ENCODE measurements at regions not wholly inside any gene's neighbourhood (a gene's known extent, or its start where the extent isn't known, plus 50 kb on each side); places are given as distances from the start of the nearest gene placed in this dataset.

DNA sequence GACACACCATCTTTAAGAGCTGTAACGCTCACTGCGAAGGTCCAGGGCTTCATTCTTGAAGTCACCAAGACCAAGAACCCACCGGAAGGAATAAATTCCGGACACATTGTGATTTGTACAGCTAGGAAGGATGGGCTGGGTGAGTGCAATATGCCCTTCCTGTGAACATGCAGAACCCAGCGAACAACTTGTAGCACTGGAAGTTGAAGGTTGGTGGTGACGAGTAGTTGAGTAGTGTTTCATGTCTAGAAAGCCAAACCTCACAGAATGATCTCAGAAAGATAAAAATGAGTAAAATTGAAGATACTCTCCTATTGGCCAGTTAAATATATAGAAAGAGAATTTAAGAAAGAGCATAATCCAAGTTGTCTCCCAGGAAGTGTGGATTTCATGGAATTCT, 462.2 kb upstream of the CFAP20DC start (continued):
- no peak for TF ChIP-seq JUNB (IDR thresholded peaks at IDR 0.05; ENCODE audit: unreplicated experiment)
- TF ChIP-seq EZH2phosphoT487 (IDR thresholded peaks at IDR 0.05; ENCODE audit: unreplicated experiment), result no peak
- no peak for TF ChIP-seq ZNF331 (CRISPR knock-in tag; IDR thresholded peaks at IDR 0.05; ENCODE audit: low read depth)
- TF ChIP-seq NANOG (IDR thresholded peaks at IDR 0.05; ENCODE audit: borderline replicate concordance), result no peak
- no peak for TF ChIP-seq POLR2AphosphoS5 (IDR thresholded peaks at IDR 0.05; ENCODE audit: low read depth)
- no peak for TF ChIP-seq CREB1 (CRISPR knock-in tag; IDR thresholded peaks at IDR 0.05; ENCODE audit: low read depth)
- no peak for TF ChIP-seq EZH2 (IDR thresholded peaks at IDR 0.05; ENCODE audit: low read depth, unreplicated experiment)
- TF ChIP-seq, protein P1, sequence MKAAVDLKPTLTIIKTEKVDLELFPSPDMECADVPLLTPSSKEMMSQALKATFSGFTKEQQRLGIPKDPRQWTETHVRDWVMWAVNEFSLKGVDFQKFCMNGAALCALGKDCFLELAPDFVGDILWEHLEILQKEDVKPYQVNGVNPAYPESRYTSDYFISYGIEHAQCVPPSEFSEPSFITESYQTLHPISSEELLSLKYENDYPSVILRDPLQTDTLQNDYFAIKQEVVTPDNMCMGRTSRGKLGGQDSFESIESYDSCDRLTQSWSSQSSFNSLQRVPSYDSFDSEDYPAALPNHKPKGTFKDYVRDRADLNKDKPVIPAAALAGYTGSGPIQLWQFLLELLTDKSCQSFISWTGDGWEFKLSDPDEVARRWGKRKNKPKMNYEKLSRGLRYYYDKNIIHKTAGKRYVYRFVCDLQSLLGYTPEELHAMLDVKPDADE (IDR thresholded peaks at IDR 0.05), result no peak

DNA sequence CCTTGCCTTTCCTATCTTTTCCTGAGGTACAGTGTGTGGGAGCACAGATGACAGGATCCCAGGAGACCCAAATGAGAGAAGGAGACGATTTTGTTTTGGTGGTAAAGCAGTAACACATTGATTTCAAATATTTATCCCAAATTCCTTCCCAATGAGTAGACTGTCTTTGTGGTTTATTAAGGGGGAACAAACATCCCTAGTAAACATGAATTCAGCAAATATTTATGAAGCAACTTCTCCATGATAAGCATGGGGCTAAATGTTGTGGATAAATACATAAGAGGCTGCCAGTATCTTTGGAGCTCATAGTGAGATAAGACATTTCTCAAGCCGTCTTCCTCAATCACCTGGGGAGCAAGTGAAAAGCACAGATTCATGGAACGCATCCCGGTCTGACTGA, 460.8 kb upstream of the CFAP20DC start:
- no peak overlapping the region for H3K4me2 ChIP-seq
- H3K27me3 ChIP-seq (ENCODE audit: insufficient read depth), result no peaks in the 10 kb centered on the region
- no peaks in the 10 kb centered on the region for H3K79me2 ChIP-seq (replicated peaks; ENCODE audit: insufficient read depth)
- no peak for DNase-seq (ENCODE audit: low spot score)
- peaks cover 13% of the 10 kb centered on the region; the same call in 2 of the 3 replicates for H3K4me1 Mint-ChIP-seq
- no peak overlapping the region for H3K27ac Mint-ChIP-seq
- ATAC-seq, result no peak
- no peaks in the 10 kb centered on the region for H3K9me3 Mint-ChIP-seq
- H3K4me3 ChIP-seq, result no peak overlapping the region
- no peak overlapping the region for H3K4me3 Mint-ChIP-seq
- peaks cover 5% of the 10 kb centered on the region; the same call in 1 of the 2 replicates for H3K4me1 ChIP-seq (ENCODE audit: insufficient read depth)
- H3K36me3 Mint-ChIP-seq (ENCODE audit: low read depth), result no peaks in the 10 kb centered on the region
- H3F3A ChIP-seq (replicated peaks; ENCODE audit: low read depth), result no peaks in the 10 kb centered on the region
- TF ChIP-seq POLR2AphosphoS5 (IDR thresholded peaks at IDR 0.05; ENCODE audit: low read depth) (no peak), EZH2phosphoT487 (IDR thresholded peaks at IDR 0.05; ENCODE audit: unreplicated experiment) (no peak), ZNF331 (CRISPR knock-in tag; IDR thresholded peaks at IDR 0.05; ENCODE audit: low read depth) (no peak), CREB1 (CRISPR knock-in tag; IDR thresholded peaks at IDR 0.05; ENCODE audit: low read depth) (no peak), EZH2 (IDR thresholded peaks at IDR 0.05; ENCODE audit: low read depth, unreplicated experiment) (no peak), NANOG (IDR thresholded peaks at IDR 0.05; ENCODE audit: borderline replicate concordance) (no peak)
- TF ChIP-seq, protein P2, sequence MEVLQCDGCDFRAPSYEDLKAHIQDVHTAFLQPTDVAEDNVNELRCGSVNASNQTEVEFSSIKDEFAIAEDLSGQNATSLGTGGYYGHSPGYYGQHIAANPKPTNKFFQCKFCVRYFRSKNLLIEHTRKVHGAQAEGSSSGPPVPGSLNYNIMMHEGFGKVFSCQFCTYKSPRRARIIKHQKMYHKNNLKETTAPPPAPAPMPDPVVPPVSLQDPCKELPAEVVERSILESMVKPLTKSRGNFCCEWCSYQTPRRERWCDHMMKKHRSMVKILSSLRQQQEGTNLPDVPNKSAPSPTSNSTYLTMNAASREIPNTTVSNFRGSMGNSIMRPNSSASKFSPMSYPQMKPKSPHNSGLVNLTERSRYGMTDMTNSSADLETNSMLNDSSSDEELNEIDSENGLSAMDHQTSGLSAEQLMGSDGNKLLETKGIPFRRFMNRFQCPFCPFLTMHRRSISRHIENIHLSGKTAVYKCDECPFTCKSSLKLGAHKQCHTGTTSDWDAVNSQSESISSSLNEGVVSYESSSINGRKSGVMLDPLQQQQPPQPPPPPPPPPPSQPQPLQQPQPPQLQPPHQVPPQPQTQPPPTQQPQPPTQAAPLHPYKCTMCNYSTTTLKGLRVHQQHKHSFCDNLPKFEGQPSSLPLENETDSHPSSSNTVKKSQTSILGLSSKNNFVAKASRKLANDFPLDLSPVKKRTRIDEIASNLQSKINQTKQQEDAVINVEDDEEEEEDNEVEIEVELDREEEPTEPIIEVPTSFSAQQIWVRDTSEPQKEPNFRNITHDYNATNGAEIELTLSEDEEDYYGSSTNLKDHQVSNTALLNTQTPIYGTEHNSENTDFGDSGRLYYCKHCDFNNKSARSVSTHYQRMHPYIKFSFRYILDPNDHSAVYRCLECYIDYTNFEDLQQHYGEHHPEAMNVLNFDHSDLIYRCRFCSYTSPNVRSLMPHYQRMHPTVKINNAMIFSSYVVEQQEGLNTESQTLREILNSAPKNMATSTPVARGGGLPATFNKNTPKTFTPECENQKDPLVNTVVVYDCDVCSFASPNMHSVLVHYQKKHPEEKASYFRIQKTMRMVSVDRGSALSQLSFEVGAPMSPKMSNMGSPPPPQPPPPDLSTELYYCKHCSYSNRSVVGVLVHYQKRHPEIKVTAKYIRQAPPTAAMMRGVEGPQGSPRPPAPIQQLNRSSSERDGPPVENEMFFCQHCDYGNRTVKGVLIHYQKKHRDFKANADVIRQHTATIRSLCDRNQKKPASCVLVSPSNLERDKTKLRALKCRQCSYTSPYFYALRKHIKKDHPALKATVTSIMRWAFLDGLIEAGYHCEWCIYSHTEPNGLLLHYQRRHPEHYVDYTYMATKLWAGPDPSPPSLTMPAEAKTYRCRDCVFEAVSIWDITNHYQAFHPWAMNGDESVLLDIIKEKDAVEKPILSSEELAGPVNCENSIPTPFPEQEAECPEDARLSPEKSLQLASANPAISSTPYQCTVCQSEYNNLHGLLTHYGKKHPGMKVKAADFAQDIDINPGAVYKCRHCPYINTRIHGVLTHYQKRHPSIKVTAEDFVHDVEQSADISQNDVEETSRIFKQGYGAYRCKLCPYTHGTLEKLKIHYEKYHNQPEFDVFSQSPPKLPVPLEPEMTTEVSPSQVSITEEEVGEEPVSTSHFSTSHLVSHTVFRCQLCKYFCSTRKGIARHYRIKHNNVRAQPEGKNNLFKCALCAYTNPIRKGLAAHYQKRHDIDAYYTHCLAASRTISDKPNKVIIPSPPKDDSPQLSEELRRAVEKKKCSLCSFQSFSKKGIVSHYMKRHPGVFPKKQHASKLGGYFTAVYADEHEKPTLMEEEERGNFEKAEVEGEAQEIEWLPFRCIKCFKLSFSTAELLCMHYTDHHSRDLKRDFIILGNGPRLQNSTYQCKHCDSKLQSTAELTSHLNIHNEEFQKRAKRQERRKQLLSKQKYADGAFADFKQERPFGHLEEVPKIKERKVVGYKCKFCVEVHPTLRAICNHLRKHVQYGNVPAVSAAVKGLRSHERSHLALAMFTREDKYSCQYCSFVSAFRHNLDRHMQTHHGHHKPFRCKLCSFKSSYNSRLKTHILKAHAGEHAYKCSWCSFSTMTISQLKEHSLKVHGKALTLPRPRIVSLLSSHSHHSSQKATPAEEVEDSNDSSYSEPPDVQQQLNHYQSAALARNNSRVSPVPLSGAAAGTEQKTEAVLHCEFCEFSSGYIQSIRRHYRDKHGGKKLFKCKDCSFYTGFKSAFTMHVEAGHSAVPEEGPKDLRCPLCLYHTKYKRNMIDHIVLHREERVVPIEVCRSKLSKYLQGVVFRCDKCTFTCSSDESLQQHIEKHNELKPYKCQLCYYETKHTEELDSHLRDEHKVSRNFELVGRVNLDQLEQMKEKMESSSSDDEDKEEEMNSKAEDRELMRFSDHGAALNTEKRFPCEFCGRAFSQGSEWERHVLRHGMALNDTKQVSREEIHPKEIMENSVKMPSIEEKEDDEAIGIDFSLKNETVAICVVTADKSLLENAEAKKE (CRISPR knock-in tag; IDR thresholded peaks at IDR 0.05), result no peak
- TF ChIP-seq, protein P3, sequence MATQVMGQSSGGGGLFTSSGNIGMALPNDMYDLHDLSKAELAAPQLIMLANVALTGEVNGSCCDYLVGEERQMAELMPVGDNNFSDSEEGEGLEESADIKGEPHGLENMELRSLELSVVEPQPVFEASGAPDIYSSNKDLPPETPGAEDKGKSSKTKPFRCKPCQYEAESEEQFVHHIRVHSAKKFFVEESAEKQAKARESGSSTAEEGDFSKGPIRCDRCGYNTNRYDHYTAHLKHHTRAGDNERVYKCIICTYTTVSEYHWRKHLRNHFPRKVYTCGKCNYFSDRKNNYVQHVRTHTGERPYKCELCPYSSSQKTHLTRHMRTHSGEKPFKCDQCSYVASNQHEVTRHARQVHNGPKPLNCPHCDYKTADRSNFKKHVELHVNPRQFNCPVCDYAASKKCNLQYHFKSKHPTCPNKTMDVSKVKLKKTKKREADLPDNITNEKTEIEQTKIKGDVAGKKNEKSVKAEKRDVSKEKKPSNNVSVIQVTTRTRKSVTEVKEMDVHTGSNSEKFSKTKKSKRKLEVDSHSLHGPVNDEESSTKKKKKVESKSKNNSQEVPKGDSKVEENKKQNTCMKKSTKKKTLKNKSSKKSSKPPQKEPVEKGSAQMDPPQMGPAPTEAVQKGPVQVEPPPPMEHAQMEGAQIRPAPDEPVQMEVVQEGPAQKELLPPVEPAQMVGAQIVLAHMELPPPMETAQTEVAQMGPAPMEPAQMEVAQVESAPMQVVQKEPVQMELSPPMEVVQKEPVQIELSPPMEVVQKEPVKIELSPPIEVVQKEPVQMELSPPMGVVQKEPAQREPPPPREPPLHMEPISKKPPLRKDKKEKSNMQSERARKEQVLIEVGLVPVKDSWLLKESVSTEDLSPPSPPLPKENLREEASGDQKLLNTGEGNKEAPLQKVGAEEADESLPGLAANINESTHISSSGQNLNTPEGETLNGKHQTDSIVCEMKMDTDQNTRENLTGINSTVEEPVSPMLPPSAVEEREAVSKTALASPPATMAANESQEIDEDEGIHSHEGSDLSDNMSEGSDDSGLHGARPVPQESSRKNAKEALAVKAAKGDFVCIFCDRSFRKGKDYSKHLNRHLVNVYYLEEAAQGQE (IDR thresholded peaks at IDR 0.05; ENCODE audit: unreplicated experiment), result no peak
- H3K9me2 ChIP-seq (ENCODE audit: insufficient read depth), result peaks cover 7% of the 10 kb centered on the region; the same call in 1 of the 2 replicates
- H4K20me1 ChIP-seq (replicated peaks; ENCODE audit: insufficient read depth), result no peaks in the 10 kb centered on the region
- H3K36me3 ChIP-seq (ENCODE audit: insufficient read depth), result no peaks in the 10 kb centered on the region; the same call in 1 of the 2 replicates
- no peak overlapping the region for H2AFZ ChIP-seq
- H3K27me3 Mint-ChIP-seq (ENCODE audit: insufficient read depth, low read depth, poor library complexity), result peaks cover 3% of the 10 kb centered on the region
- no peak overlapping the region for H3K27ac ChIP-seq (ENCODE audit: low read depth)
